ENCODE measurements at regions not wholly inside any gene's neighbourhood (a gene's known extent, or its start where the extent isn't known, plus 50 kb on each side); places are given as distances from the start of the nearest gene placed in this dataset.

DNA sequence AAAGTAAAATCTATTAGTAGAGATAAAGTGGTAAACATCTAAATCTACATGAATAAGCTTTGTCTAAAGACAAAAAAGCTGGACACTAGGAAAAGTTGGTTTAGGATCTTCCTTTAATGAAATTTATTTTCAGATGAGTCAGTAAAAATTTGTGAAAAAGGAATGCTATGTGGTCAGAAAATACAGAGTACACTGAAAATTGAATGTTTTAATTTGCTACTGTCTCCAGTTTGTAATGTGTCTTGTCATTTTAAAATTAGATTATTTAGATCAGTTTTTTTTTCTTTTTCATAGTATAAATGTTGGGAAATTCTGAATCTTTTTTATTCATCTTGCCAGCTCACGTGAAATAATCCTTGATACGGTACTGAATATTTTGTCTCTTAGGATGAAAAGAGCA is 56.9 kb downstream of the SLITRK6 start:
- H3K4me3 ChIP-seq (ENCODE audit: low read length), result no peak overlapping the region

DNA sequence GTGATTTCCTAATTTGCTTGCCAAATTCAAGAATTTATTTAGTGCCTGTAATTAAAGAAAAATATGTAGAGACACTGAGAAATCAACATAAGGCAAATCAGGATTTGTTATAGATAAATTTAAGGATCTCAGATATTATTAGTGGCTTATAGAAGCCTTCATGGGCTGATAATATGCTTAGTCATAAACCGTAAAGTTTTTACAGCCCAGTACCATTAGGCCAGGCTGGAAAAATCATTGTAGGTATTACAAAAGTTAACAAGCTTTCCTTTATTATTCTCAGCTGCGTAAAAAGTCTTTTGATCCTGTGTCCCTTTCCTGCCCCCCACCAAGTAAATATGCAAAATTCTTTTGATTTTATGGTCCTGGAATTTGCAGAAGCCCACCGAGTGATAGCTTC is 58.2 kb downstream of the SLITRK6 start:
- DNase-seq (ENCODE audit: low read depth, low spot score), result no peak
- H3K4me3 ChIP-seq (ENCODE audit: low read length), result no peak overlapping the region

More for the DNA sequence above, 56.9 kb downstream of the SLITRK6 start:
- DNase-seq (ENCODE audit: low read depth, low spot score), result no peak

- H3K4me3 ChIP-seq (ENCODE audit: low read length), result no peak overlapping the region
- DNase-seq (ENCODE audit: low read depth, low spot score), result no peak
Observed at GRCh38 chr13:85738696-85739320, 60.4 kb downstream of the SLITRK6 start.

GRCh38 chr13:85737952-85738351 is 61.3 kb downstream of the SLITRK6 start:
- DNase-seq (ENCODE audit: low read depth, low spot score), result peak; percentile 3
- H3K4me3 ChIP-seq (ENCODE audit: low read length), result no peak overlapping the region

DNA sequence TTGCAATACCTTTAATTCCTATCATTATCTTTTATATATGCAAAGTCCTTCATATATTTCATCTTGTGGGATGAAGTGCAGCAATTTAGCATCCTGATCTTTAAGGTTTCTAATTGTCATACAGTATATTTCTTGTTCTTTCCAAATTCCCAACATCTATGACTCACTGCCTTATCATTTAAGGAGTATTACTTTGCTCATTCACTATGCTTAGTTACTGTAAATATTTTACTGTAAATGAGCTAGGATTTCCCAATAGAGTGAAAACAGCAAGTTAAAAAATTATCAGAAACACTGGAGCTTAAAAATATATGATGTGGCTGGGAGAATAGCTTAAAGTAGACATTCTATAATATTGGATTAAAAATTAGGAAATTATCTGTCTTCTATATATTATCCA is 69.9 kb downstream of the SLITRK6 start:
- no peak for DNase-seq (ENCODE audit: low read depth, low spot score)
- H3K4me3 ChIP-seq (ENCODE audit: low read length), result no peak overlapping the region

DNA sequence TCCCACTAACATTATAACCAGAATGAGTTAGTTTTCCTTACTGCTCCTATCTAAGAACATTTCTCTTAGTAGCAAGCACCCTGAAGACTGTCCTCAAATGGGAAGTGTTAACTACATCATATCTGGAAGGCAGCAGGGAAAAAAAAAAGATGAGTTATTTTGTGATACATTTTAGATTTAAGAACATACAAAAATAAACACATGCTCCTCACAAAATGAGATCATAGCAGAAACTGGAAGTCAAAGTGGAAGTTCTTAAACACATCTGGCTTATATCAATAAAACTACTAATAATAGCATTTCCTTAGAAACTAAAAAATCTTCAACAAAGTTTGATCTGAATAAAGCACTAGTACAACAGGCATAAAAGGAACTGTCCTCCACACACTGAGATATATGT is 70.4 kb downstream of the SLITRK6 start:
- no peak for DNase-seq (ENCODE audit: low read depth, low spot score)
- H3K4me3 ChIP-seq (ENCODE audit: low read length), result no peak overlapping the region

DNA sequence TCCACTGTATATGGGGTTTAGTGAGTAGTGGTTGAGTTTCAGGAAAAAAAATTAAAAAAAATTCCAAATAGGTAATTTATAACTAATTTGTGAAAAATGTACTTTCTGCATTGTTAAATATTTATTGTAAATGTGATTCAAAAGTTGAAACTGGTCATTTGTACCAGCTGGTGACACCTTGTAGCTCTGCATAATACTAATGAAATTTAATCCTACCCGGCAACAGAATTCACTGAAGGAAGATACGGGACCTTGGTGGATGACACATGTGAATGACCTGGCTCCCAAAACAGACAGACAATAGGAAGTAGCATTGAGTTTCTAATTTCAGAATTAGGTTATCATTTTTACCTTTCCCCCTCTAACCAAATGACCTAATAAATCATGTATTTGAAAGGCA is 73.8 kb downstream of the SLITRK6 start:
- no peak overlapping the region for H3K4me3 ChIP-seq (ENCODE audit: low read length)
- DNase-seq (ENCODE audit: low read depth, low spot score), result no peak

DNA sequence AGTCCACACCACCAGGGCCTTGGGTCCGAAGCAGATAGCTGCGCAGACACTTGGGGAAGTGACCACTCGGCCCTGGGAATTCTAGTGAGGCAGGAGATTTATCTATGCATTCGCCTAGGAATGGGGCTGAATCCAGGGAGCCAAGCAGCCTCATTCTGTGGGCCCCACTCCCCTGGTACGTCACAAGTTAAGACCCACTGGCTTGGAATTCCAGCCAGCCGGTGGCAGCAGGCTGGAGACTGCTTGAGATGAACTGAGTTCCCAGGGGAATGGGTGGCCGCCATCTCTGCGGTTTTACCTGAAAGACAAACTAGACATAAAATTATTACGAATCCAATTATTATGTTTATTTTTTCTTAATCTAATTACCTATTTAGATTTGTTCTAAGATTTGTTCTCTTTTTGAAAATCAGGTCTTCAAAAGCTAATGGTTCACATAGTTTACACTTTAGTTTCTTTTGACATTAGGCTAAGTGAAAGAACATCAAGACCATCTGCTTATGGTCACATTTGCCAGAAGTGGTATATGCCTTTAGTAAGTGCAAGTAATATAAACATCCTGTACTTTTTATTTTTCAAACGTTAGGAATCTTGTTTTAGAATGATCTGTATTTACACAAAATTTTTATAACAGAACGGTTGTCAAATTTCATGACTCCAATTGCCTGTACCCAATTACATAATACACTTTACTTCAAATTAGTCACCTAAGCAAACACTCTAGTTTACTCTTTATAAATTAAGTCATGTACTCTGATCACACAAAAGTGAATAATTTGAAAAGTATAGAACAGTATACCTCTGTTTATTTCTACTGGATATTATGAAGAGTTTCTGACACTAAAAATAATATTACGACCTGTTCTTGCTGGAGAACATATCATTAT is 74.4 kb downstream of the SLITRK6 start:
- no peak overlapping the region for H3K4me3 ChIP-seq (ENCODE audit: low read length)
- DNase-seq (ENCODE audit: low read depth, low spot score), result no peak

DNA sequence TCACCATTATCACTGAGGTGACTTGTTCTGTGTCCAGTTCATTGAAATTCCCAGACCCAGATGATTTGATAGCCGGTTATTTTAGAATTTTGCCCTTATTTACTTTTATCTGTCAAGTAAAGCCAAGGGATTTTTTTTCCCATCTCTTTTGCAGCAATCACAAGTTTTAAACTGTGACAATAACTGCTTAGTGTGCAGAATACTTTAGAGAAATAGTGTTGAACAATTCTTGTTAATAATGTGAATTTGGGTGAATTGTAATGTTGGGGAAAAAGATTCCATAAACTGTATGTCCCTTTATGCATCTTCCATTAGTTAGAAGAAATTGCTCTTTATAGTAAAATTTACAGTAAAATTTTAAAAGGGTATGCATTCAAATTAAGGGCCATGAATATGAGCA is 79.5 kb downstream of the SLITRK6 start:
- H3K4me3 ChIP-seq (ENCODE audit: low read length), result no peak overlapping the region
- DNase-seq (ENCODE audit: low read depth, low spot score), result no peak

DNA sequence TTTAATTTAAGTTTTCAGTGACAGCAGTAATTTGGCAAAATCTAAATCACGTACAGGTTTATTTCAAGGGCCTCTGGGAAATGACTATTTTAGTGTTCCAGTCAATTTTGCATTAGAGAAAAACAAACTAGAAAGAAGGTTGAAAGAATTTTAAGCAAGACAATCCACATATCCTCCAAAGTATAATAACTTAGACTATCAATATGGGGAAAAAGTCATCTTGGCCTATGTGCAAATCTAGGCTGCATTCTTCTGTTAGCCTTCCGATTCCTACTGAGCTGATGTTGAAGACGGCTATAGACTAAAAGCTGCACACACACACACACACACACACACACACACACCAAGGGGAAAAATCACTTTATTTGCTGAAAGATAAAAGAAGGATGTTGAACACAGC is 81.3 kb downstream of the SLITRK6 start:
- H3K4me3 ChIP-seq (ENCODE audit: low read length), result no peak overlapping the region
- DNase-seq (ENCODE audit: low read depth, low spot score), result no peak

DNA sequence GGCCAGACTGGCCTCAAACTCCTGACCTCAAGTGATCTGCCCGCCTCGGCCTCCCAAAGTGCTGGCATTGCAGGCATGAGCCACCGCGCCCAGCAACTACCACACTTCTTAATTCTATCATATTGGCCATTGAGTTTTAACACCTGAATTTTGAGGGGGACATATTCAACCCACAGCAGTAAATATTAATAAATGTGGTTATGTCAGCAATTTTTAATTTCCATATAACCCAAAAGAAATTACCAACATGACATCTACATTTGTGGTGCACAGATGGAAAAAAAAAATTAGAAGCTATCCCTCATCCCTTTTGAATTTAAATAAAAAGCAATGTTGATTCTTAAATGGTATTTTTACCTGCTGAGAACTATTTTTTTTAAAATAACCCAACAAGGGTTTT is 88.7 kb downstream of the SLITRK6 start:
- no peak for DNase-seq (ENCODE audit: low read depth, low spot score)
- no peak overlapping the region for H3K4me3 ChIP-seq (ENCODE audit: low read length)

GRCh38 chr13:85709721-85710120 is 89.5 kb downstream of the SLITRK6 start:
- no peak for DNase-seq (ENCODE audit: low read depth, low spot score)
- H3K4me3 ChIP-seq (ENCODE audit: low read length), result no peak overlapping the region

- DNase-seq (ENCODE audit: low read depth, low spot score), result no peak
- no peak overlapping the region for H3K4me3 ChIP-seq (ENCODE audit: low read length)
Observed at GRCh38 chr13:85709072-85709471, 90.1 kb downstream of the SLITRK6 start.

GRCh38 chr13:85700906-85701305 is 98.3 kb downstream of the SLITRK6 start:
- H3K4me3 ChIP-seq (ENCODE audit: low read length), result no peak overlapping the region
- no peak for DNase-seq (ENCODE audit: low read depth, low spot score)

- DNase-seq (ENCODE audit: low read depth, low spot score), result no peak
- H3K4me3 ChIP-seq (ENCODE audit: low read length), result no peak overlapping the region
Observed at GRCh38 chr13:85698256-85698655, 101.0 kb downstream of the SLITRK6 start.

DNA sequence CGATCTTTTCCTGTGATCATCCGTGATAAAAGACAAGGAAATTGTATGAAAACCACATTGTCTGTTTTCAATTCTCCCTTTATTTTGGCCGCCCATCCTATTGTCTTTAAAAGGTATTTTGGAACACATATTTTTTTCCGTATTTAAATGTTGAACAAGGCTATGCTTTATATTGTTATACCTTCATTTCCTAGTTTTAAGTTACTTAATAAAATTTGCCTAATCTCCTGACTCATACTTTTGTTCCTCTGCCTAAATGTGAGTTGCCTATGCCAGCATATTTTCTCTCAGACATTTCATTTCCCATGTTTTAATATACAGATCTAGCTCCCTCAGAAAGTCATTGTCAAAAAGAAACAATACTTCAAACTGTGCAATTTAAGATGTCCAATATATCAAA is 104.2 kb downstream of the SLITRK6 start:
- DNase-seq (ENCODE audit: low read depth, low spot score), result no peak

DNA sequence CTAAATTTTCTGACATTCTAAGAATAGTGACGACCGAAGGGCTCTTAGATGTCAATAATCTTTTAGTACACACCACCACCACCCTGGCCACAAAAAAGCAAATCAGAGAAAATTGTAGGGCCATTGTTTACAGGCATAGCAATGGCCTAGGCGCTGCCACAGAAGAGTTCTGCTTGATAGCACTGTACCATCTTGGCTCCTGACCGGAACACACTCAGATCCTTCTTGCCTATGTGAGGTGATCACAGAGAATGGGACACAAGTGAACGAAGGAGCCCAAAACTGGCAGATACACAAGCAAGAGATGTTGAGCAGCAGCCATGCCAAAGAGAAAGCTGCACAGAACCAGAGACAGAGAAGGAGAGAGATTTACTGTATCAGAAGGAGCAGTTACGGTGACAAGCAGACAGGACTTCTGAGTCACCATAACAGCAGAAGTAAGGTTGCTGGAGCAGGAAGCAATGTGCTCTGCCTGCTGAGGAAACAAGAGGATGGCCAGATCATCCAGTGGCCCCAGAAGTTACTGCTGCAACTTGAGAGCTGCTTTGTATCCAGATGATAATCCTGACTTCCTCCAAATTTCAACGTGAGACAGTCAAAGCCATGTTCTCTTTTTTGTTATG is 105.2 kb downstream of the SLITRK6 start:
- no peak overlapping the region for H3K4me3 ChIP-seq (ENCODE audit: low read length)
- no peak for DNase-seq (ENCODE audit: low read depth, low spot score)

More for the DNA sequence above, 104.2 kb downstream of the SLITRK6 start:
- no peak overlapping the region for H3K4me3 ChIP-seq (ENCODE audit: low read length)

DNA sequence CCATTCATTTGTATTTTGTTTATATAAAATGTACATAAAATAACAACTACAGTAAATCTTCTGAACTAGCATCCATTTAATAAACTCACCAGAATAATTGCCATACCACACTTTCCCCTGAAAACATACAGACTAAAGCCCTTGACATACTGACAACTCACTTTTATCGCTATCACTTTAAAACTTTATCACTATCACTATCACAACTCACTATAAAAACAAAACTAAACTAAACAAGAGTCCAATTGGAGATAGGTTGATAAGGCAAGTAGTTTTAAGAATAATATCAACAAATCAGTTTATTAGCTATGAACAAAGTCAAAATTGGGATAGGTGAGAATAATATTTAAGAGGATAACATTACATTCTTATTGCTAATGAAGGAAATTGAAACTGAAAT is 108.9 kb downstream of the SLITRK6 start:
- H3K4me3 ChIP-seq (ENCODE audit: low read length), result no peak overlapping the region
- DNase-seq (ENCODE audit: low read depth, low spot score), result no peak

DNA sequence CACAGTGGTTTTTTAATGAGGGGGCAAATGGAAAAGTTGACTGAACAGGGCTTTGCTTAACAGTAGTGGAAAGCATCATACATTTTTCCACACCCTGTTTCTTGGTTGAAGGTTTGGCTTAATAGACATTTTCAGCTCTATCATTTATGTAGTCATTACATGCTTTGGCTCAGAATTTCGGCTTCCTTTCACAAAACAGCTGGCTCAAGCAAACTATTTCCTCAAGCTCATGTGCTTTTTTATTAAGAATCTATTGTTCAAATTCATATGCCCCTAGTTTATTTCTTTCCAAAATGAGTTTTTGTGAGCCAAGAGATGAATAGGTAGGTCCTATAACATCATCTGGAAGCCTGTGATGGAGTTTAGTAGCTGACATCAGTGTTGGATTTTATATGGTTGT is 113.8 kb downstream of the SLITRK6 start:
- no peak for DNase-seq (ENCODE audit: low read depth, low spot score)
- H3K4me3 ChIP-seq (ENCODE audit: low read length), result no peak overlapping the region

DNA sequence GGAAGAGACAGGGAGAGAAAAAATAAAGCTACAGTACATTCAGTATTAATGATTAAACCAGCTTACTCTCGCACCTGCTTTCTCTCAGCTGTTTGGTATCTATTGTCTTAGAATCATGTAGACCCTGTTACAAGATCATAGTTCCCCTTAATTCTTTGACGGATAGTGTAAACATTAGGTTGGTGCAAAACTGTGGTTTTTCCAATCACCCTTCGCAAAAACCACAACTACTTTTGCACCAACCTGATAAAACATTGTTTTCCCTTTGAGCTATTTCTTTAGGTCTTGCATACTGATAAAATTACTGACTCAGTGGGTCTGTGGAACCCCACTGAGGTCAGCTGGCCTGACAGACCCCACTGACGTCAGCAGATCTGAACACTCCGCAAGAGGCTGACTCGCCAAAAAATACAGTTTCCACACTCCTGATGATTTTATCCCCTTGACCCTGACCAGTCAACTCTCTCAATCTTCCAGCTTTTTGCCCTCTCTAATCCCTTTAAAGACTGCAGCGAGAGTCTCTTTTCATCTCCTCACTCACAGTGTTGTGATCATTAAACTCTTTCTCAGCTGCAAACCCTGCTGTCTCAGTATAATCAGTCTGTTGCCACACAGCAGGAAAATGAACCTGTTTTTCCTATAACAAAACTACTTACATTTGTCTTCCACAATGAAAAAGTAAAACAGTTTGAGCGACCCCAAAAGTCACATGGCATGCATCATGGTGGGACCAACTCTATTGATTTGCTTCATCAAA is 123.9 kb downstream of the SLITRK6 start:
- H3K4me3 ChIP-seq (ENCODE audit: low read length), result no peak overlapping the region
- DNase-seq (ENCODE audit: low read depth, low spot score), result no peak

Data from Jurkat, Clone E6-1 (cell line).